ENCODE measurements at regions not wholly inside any gene's neighbourhood (a gene's known extent, or its start where the extent isn't known, plus 50 kb on each side); places are given as distances from the start of the nearest gene placed in this dataset.

DNA sequence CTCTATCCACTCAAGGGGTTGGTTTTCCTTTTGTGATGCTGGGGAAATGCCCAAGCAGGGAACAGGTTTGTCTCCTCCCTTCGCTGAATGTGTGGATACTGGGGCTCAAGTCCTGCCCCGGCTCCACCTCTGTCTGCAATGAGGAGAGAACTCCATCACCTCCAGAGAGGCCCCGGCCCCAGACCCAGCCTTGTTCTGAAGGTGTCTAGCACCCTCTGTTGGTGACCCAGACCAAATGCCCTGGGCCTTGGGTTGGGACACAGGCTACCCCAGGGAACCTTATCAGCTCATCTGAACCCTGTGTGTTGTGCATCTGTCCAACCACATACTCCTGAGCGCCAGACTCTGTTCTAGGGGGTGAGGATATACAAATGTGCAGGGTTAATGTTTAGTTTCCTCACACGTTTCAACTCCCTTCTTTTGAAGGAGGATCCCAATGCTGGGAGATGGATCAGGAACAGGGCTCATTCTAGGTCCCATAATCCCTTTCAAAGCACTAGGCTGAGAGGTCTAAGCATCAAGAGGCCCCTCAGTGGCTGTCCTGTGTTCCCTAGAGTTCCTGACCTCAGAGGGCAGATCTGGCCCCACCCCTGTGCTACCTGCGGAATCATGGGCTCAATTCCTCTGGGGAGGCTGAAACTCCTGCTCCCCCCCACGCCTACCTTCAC, 112.5 kb upstream of the SLC7A1 start:
- TF ChIP-seq JUND (IDR thresholded peaks at IDR 0.05; ENCODE audit: low read depth, low read length) (no peak), POLR2A (IDR thresholded peaks at IDR 0.05; ENCODE audit: low read depth, low read length) (no peak), YY1 (IDR thresholded peaks at IDR 0.05; ENCODE audit: low read depth, low read length) (no peak), HDGF (IDR thresholded peaks at IDR 0.05) (no peak), BACH1 (IDR thresholded peaks at IDR 0.05; ENCODE audit: borderline replicate concordance) (no peak), POLR2AphosphoS5 (IDR thresholded peaks at IDR 0.05; ENCODE audit: low read length) (no peak), SP1 (IDR thresholded peaks at IDR 0.05; ENCODE audit: low read depth, low read length) (no peak), IKZF1 (conservative IDR thresholded peaks at IDR 0.05) (no peak)
- TF ChIP-seq, protein P1, sequence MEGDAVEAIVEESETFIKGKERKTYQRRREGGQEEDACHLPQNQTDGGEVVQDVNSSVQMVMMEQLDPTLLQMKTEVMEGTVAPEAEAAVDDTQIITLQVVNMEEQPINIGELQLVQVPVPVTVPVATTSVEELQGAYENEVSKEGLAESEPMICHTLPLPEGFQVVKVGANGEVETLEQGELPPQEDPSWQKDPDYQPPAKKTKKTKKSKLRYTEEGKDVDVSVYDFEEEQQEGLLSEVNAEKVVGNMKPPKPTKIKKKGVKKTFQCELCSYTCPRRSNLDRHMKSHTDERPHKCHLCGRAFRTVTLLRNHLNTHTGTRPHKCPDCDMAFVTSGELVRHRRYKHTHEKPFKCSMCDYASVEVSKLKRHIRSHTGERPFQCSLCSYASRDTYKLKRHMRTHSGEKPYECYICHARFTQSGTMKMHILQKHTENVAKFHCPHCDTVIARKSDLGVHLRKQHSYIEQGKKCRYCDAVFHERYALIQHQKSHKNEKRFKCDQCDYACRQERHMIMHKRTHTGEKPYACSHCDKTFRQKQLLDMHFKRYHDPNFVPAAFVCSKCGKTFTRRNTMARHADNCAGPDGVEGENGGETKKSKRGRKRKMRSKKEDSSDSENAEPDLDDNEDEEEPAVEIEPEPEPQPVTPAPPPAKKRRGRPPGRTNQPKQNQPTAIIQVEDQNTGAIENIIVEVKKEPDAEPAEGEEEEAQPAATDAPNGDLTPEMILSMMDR (IDR thresholded peaks at IDR 0.05 in 2 of 3, conservative IDR thresholded peaks at IDR 0.05 in 1 of 3; ENCODE audit: control insufficient read depth in 2 of 3, extremely low read depth in 1 of 3, insufficient read depth in 1 of 3, low read depth in 3 of 3, low read length in 3 of 3): peak; percentile 76 to 84 (median 78)

Measured in GM12878 (cell line).